ENCODE measurements at regions not wholly inside any gene's neighbourhood (a gene's known extent, or its start where the extent isn't known, plus 50 kb on each side); places are given as distances from the start of the nearest gene placed in this dataset.

DNA sequence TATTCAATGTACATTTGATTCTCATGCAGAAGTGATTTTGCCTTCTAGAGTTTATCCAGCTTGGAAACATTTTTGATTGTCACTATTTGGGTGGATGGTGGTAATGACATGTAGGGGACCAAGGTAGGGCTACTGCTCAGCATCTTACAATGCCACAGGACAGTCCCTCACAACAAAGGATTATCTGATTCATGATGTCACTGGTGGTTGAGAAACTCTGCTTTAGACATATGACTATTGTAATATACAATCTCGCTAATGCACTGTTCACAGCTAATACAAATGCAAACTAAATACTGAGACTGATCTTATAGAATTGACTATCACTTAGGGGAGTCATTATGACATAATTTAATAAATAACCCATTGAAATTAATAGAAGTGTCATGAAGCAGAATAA, 60.4 kb upstream of the BTG1 start:
- no peak overlapping the region for H2AFZ ChIP-seq (ENCODE audit: low read depth, low read length)
- no peak overlapping the region for H3K27ac ChIP-seq (ENCODE audit: low read length, poor library complexity, severe bottlenecking)
- no peak overlapping the region for H2BK120ac ChIP-seq (ENCODE audit: low read depth, low read length)
- H3K4me1 ChIP-seq (ENCODE audit: control insufficient read depth, insufficient read depth, low read depth, low read length): no peaks in the 10 kb centered on the region
- H3K4ac ChIP-seq (ENCODE audit: low read depth in 1 of 2, low read length in 2 of 2): no peak overlapping the region
- no peaks in the 10 kb centered on the region for H3K27me3 ChIP-seq (ENCODE audit: control insufficient read depth in 1 of 2, insufficient read depth in 1 of 2, low read length in 2 of 2)
- H3K9me3 ChIP-seq (ENCODE audit: control insufficient read depth, low read length): no peaks in the 10 kb centered on the region
- WGBS: no CpG with 5 or more reads among the region's 1 CpG
- H3K23ac ChIP-seq (ENCODE audit: low read length in 2 of 2): no peak overlapping the region
- H2BK15ac ChIP-seq (ENCODE audit: low read depth, poor library complexity, severe bottlenecking): no peak overlapping the region
- no peak for DNase-seq
- H2AK5ac ChIP-seq (ENCODE audit: low read length, severe bottlenecking): no peak overlapping the region
- no peaks in the 10 kb centered on the region for H3K79me1 ChIP-seq (replicated peaks; ENCODE audit: low read length, poor library complexity, severe bottlenecking)
- no peak overlapping the region for H2BK12ac ChIP-seq (ENCODE audit: low read length in 2 of 2)
- no peak overlapping the region for H2BK5ac ChIP-seq (ENCODE audit: low read depth, low read length, poor library complexity, severe bottlenecking)
- no peak overlapping the region for H3K14ac ChIP-seq (ENCODE audit: low read length in 2 of 2)
- no peak overlapping the region for H3K4me2 ChIP-seq (ENCODE audit: low read length, poor library complexity, severe bottlenecking)
- H3K9ac ChIP-seq (ENCODE audit: low read length): no peak overlapping the region
- no peak overlapping the region for H3K18ac ChIP-seq (ENCODE audit: low read depth in 1 of 2, low read length in 2 of 2)
- no peak overlapping the region for H3K4me3 ChIP-seq (ENCODE audit: insufficient read depth in 1 of 2, low read depth in 1 of 2, low read length in 2 of 2)
- no peak overlapping the region for H4K91ac ChIP-seq (ENCODE audit: low read length)
- H4K8ac ChIP-seq (ENCODE audit: low read length): no peak overlapping the region
- no peaks in the 10 kb centered on the region for H3K36me3 ChIP-seq (ENCODE audit: control insufficient read depth in 1 of 2, insufficient read depth in 2 of 2, low read depth in 1 of 2, low read length in 2 of 2)

- H2AFZ ChIP-seq (ENCODE audit: low read depth, low read length): no peak overlapping the region
- WGBS: 94% methylated on average over 6 of the region's 6 CpGs
Observed at GRCh38 chr12:92199819-92200576, 54.4 kb upstream of the BTG1 start.

DNA sequence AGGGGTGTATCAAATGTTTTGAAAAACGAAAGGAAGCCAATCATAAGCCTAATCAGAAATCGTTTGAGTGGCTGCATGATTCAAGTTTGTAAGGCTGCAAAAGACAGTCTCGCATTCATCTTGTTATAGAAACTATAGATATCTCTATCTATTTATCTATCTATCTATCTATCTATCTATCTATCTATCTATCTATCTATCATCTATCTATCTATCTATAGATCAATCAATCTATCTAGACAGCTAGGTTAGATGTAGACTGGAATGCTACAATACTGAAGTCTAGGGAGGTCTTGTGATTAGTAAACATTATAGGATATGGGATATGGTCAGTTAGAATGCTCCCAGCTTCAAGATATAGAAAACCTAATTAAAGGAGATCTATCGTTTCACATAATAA, 52.2 kb upstream of the BTG1 start:
- Histone ChIP-seq H3K4me3 (ENCODE audit: insufficient read depth in 1 of 2, low read depth in 1 of 2, low read length in 2 of 2) (no peak overlapping the region), H2BK120ac (ENCODE audit: low read depth, low read length) (no peak overlapping the region), H3K27ac (ENCODE audit: low read length, poor library complexity, severe bottlenecking) (no peak overlapping the region), H4K8ac (ENCODE audit: low read length) (no peak overlapping the region), H2BK5ac (ENCODE audit: low read depth, low read length, poor library complexity, severe bottlenecking) (no peak overlapping the region), H3K27me3 (ENCODE audit: control insufficient read depth in 1 of 2, insufficient read depth in 1 of 2, low read length in 2 of 2) (no peaks in the 10 kb centered on the region), H2AFZ (ENCODE audit: low read depth, low read length) (no peak overlapping the region), H2AK5ac (ENCODE audit: low read length, severe bottlenecking) (no peak overlapping the region), H3K79me1 (replicated peaks; ENCODE audit: low read length, poor library complexity, severe bottlenecking) (no peaks in the 10 kb centered on the region), H3K4me2 (ENCODE audit: low read length, poor library complexity, severe bottlenecking) (no peak overlapping the region), H3K36me3 (ENCODE audit: control insufficient read depth in 1 of 2, insufficient read depth in 2 of 2, low read depth in 1 of 2, low read length in 2 of 2) (no peaks in the 10 kb centered on the region), H3K4me1 (ENCODE audit: control insufficient read depth, insufficient read depth, low read depth, low read length) (no peaks in the 10 kb centered on the region), H3K4ac (ENCODE audit: low read depth in 1 of 2, low read length in 2 of 2) (no peak overlapping the region), H3K18ac (ENCODE audit: low read depth in 1 of 2, low read length in 2 of 2) (no peak overlapping the region), H4K91ac (ENCODE audit: low read length) (no peak overlapping the region), H3K23ac (ENCODE audit: low read length in 2 of 2) (no peak overlapping the region), H3K9me3 (ENCODE audit: control insufficient read depth, low read length) (peaks cover 11% of the 10 kb centered on the region), H3K9ac (ENCODE audit: low read length) (no peak overlapping the region), H3K14ac (ENCODE audit: low read length in 2 of 2) (no peak overlapping the region), H2BK15ac (ENCODE audit: low read depth, poor library complexity, severe bottlenecking) (no peak overlapping the region), H2BK12ac (ENCODE audit: low read length in 2 of 2) (no peak overlapping the region)
- WGBS: 100% methylated on average over 1 of the region's 4 CpGs
- no peak for DNase-seq

More at GRCh38 chr12:92199819-92200576, 54.4 kb upstream of the BTG1 start:
- Histone ChIP-seq H3K79me1 (replicated peaks; ENCODE audit: low read length, poor library complexity, severe bottlenecking) (no peaks in the 10 kb centered on the region), H4K91ac (ENCODE audit: low read length) (no peak overlapping the region), H3K4me2 (ENCODE audit: low read length, poor library complexity, severe bottlenecking) (no peak overlapping the region), H3K36me3 (ENCODE audit: control insufficient read depth in 1 of 2, insufficient read depth in 2 of 2, low read depth in 1 of 2, low read length in 2 of 2) (no peaks in the 10 kb centered on the region), H3K9ac (ENCODE audit: low read length) (no peak overlapping the region), H3K4me3 (ENCODE audit: insufficient read depth in 1 of 2, low read depth in 1 of 2, low read length in 2 of 2) (no peak overlapping the region), H2BK120ac (ENCODE audit: low read depth, low read length) (no peak overlapping the region), H4K8ac (ENCODE audit: low read length) (no peak overlapping the region), H3K27me3 (ENCODE audit: control insufficient read depth in 1 of 2, insufficient read depth in 1 of 2, low read length in 2 of 2) (no peaks in the 10 kb centered on the region), H3K27ac (ENCODE audit: low read length, poor library complexity, severe bottlenecking) (no peak overlapping the region), H3K4me1 (ENCODE audit: control insufficient read depth, insufficient read depth, low read depth, low read length) (no peaks in the 10 kb centered on the region), H2BK15ac (ENCODE audit: low read depth, poor library complexity, severe bottlenecking) (no peak overlapping the region), H3K9me3 (ENCODE audit: control insufficient read depth, low read length) (peaks cover 11% of the 10 kb centered on the region), H3K23ac (ENCODE audit: low read length in 2 of 2) (no peak overlapping the region), H2AK5ac (ENCODE audit: low read length, severe bottlenecking) (no peak overlapping the region), H3K18ac (ENCODE audit: low read depth in 1 of 2, low read length in 2 of 2) (no peak overlapping the region), H2BK5ac (ENCODE audit: low read depth, low read length, poor library complexity, severe bottlenecking) (no peak overlapping the region), H2BK12ac (ENCODE audit: low read length in 2 of 2) (no peak overlapping the region), H3K14ac (ENCODE audit: low read length in 2 of 2) (no peak overlapping the region), H3K4ac (ENCODE audit: low read depth in 1 of 2, low read length in 2 of 2) (no peak overlapping the region)
- DNase-seq: no peak

- Histone ChIP-seq H2BK12ac (ENCODE audit: low read length in 2 of 2) (no peak overlapping the region), H3K36me3 (ENCODE audit: control insufficient read depth in 1 of 2, insufficient read depth in 2 of 2, low read depth in 1 of 2, low read length in 2 of 2) (no peaks in the 10 kb centered on the region), H2BK15ac (ENCODE audit: low read depth, poor library complexity, severe bottlenecking) (no peak overlapping the region), H3K27ac (ENCODE audit: low read length, poor library complexity, severe bottlenecking) (no peak overlapping the region), H2BK120ac (ENCODE audit: low read depth, low read length) (no peak overlapping the region), H3K9me3 (ENCODE audit: control insufficient read depth, low read length) (peaks cover 11% of the 10 kb centered on the region), H4K91ac (ENCODE audit: low read length) (no peak overlapping the region), H3K79me1 (replicated peaks; ENCODE audit: low read length, poor library complexity, severe bottlenecking) (no peaks in the 10 kb centered on the region), H3K4me2 (ENCODE audit: low read length, poor library complexity, severe bottlenecking) (no peak overlapping the region), H3K4me1 (ENCODE audit: control insufficient read depth, insufficient read depth, low read depth, low read length) (no peaks in the 10 kb centered on the region), H4K8ac (ENCODE audit: low read length) (no peak overlapping the region), H3K9ac (ENCODE audit: low read length) (no peak overlapping the region), H3K14ac (ENCODE audit: low read length in 2 of 2) (no peak overlapping the region), H3K18ac (ENCODE audit: low read depth in 1 of 2, low read length in 2 of 2) (no peak overlapping the region), H2AFZ (ENCODE audit: low read depth, low read length) (no peak overlapping the region), H2BK5ac (ENCODE audit: low read depth, low read length, poor library complexity, severe bottlenecking) (no peak overlapping the region), H2AK5ac (ENCODE audit: low read length, severe bottlenecking) (no peak overlapping the region), H3K27me3 (ENCODE audit: control insufficient read depth in 1 of 2, insufficient read depth in 1 of 2, low read length in 2 of 2) (no peaks in the 10 kb centered on the region), H3K23ac (ENCODE audit: low read length in 2 of 2) (no peak overlapping the region), H3K4me3 (ENCODE audit: insufficient read depth in 1 of 2, low read depth in 1 of 2, low read length in 2 of 2) (no peak overlapping the region), H3K4ac (ENCODE audit: low read depth in 1 of 2, low read length in 2 of 2) (no peak overlapping the region)
- no peak for DNase-seq
- no CpG with 5 or more reads among the region's 1 CpG for WGBS
Observed at GRCh38 chr12:92196368-92196767, 50.7 kb upstream of the BTG1 start.

Data from mesenchymal stem cell (in vitro differentiated cells and primary cell).